WTC11 (cell line): ENCODE measurements at regions not wholly inside any gene's neighbourhood (a gene's known extent, or its start where the extent isn't known, plus 50 kb on each side); places are given as distances from the start of the nearest gene placed in this dataset.

Experiments
- CREB1 ChIP-seq: sonication (generic); formaldehyde crosslinking; IDR thresholded peaks from 2 replicates; pipeline ENCODE4 v1.8.0; 2023; ENCODE audit warnings: mild to moderate bottlenecking, missing genetic modification reagents
- CTCF ChIP-seq: fragments of 200-600 bp; IDR thresholded peaks from 2 replicates; pipeline ENCODE4 v1.8.0; 2022; ENCODE audit warnings: antibody characterized with exemption
- E2F1 ChIP-seq: sonication (generic); formaldehyde crosslinking; IDR thresholded peaks from 2 replicates; pipeline ENCODE4 v1.8.0; 2022; ENCODE audit warnings: mild to moderate bottlenecking, missing genetic modification reagents
- SP1 ChIP-seq: sonication (generic); formaldehyde crosslinking; conservative IDR thresholded peaks from 2 replicates; pipeline ENCODE4 v1.8.1; 2022; ENCODE audit warnings: missing genetic modification reagents
- TEAD4 ChIP-seq: sonication (generic); formaldehyde crosslinking; IDR thresholded peaks from 2 replicates; pipeline ENCODE4 v1.8.0; 2022; ENCODE audit warnings: mild to moderate bottlenecking, missing genetic modification reagents
- ZNF138 ChIP-seq: sonication (generic); formaldehyde crosslinking; conservative IDR thresholded peaks from 2 replicates; pipeline ENCODE4 v1.8.1; 2022; ENCODE audit warnings: mild to moderate bottlenecking, moderate library complexity, missing genetic modification reagents
- ZNF232 ChIP-seq: sonication (generic); formaldehyde crosslinking; IDR thresholded peaks from 2 replicates; pipeline ENCODE4 v1.8.0; 2022; ENCODE audit warnings: mild to moderate bottlenecking, missing genetic modification reagents
- TF ChIP-seq, protein P1 (sequence below): sonication (generic); formaldehyde crosslinking; IDR thresholded peaks from 2 replicates; pipeline ENCODE4 v1.8.0; 2022; ENCODE audit warnings: mild to moderate bottlenecking, missing genetic modification reagents
- TF ChIP-seq, protein P2 (sequence below): sonication (generic); formaldehyde crosslinking; conservative IDR thresholded peaks from 2 replicates; pipeline ENCODE4 v1.8.1; 2022; ENCODE audit warnings: mild to moderate bottlenecking, missing genetic modification reagents
- TF ChIP-seq, protein P3 (sequence below): sonication (generic); formaldehyde crosslinking; IDR thresholded peaks from 2 replicates; pipeline ENCODE4 v1.8.1; 2023; ENCODE audit warnings: mild to moderate bottlenecking, missing genetic modification reagents, moderate library complexity

GRCh38 chr6:93827728-93828127, 408.4 kb upstream of the EPHA7 start:
- TF ChIP-seq, protein P1, sequence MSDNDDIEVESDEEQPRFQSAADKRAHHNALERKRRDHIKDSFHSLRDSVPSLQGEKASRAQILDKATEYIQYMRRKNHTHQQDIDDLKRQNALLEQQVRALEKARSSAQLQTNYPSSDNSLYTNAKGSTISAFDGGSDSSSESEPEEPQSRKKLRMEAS: no peak
- TF ChIP-seq, protein P2, sequence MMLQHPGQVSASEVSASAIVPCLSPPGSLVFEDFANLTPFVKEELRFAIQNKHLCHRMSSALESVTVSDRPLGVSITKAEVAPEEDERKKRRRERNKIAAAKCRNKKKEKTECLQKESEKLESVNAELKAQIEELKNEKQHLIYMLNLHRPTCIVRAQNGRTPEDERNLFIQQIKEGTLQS (CRISPR knock-in tag): no peak
- TF ChIP-seq CTCF (no peak), E2F1 (no peak), SP1 (CRISPR knock-in tag) (0 out of 2 replicates have a peak, but pooled peaks have one; percentile 9), ZNF232 (no peak), CREB1 (no peak), ZNF138 (CRISPR knock-in tag) (no peak), TEAD4 (CRISPR knock-in tag) (no peak)
- TF ChIP-seq, protein P3, sequence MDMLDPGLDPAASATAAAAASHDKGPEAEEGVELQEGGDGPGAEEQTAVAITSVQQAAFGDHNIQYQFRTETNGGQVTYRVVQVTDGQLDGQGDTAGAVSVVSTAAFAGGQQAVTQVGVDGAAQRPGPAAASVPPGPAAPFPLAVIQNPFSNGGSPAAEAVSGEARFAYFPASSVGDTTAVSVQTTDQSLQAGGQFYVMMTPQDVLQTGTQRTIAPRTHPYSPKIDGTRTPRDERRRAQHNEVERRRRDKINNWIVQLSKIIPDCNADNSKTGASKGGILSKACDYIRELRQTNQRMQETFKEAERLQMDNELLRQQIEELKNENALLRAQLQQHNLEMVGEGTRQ: no peak
